Fibroblast of skin of right biceps (primary cell): ENCODE measurements at regions not wholly inside any gene's neighbourhood (a gene's known extent, or its start where the extent isn't known, plus 50 kb on each side); places are given as distances from the start of the nearest gene placed in this dataset.

Experiments used
- DNase-seq: peaks from one replicate; pipeline ENCODE4 v3.0.0-alpha.2; 2013

DNA sequence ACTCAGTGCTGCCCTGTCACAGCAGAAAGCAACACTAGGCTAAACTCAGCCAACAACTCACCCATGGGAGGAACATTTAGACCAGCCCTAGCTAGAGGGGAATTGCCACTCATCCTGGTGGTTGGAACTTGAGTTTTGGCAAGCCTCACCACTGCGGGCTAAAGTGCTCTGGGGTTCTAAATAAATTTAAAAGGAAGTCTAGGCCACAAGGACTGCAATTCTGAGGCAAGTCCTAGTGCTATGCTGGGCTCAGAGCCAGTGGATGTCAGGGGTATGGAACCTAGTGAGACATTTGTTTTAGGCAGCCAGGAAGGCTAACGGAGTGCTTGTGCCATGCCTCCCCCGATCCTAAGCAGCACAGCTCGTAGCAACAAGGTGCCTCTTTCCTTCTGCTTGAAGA lies 78.0 kb downstream of the RGS13 start:
- DNase-seq, result no peak

GRCh38 chr1:192724670-192725069 lies 84.2 kb upstream of the RGS2 start:
- DNase-seq, result peak; percentile 88

- no peak for DNase-seq
These were observed 81.9 kb upstream of the RGS2 start for GRCh38 chr1:192726820-192727504.

- DNase-seq, result no peak
These were observed 79.3 kb upstream of the RGS2 start for GRCh38 chr1:192729500-192729899.

DNA sequence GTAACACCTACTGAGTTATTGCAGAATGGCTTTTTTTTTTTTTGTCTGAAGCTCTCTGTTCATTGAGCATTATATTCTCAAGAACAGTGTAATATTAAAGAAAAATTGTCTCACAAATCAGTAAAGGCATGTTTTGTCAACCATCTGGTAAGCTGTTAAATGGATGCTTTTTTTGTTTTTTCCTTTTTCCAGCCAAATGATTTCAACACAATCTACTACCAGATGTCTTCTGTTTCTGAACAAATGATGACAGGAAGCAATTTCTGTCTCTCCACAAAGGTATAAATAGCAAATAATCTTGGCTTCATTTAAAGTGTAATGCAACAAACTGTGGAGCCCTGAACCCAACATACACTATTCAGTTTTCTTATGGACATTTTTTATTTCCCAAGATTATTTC lies 78.6 kb upstream of the RGS2 start:
- DNase-seq, result no peak

- DNase-seq, result no peak
These were observed 76.1 kb upstream of the RGS2 start for GRCh38 chr1:192732787-192733186.

DNA sequence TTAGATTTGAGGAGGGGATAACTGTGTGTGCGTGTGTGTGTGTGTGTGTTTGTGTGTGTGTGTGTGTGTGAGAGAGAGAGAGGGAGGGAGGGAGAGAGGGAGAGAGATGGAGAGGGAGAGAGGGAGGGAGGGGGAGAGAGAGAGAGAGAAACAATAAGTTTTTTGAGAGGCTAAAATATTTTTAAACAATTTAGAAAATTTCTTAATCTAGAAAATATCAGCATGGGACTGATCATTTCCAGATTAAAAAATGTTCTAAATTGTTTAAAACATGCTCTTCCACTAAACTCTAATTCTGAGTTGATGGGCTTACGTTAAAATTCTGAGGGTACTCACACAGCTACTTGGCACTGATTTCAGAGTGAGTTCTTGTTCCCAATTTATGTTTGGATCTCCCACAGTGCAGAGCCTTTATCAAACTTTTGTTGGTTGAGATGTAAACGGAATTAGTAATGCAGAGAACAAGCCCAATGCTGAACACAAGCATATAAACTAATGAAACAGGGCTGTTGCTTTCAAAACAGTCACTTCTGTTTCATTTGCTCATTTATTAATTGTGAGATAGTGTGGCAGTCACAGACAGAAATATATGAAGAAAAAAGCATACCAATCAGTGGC lies 73.4 kb upstream of the RGS2 start:
- no peak for DNase-seq

GRCh38 chr1:192737306-192737705 lies 71.5 kb upstream of the RGS2 start:
- no peak for DNase-seq

- no peak for DNase-seq
These were observed 69.2 kb upstream of the RGS2 start for GRCh38 chr1:192739476-192740184.

GRCh38 chr1:192740214-192740613 lies 68.6 kb upstream of the RGS2 start:
- DNase-seq, result no peak

DNA sequence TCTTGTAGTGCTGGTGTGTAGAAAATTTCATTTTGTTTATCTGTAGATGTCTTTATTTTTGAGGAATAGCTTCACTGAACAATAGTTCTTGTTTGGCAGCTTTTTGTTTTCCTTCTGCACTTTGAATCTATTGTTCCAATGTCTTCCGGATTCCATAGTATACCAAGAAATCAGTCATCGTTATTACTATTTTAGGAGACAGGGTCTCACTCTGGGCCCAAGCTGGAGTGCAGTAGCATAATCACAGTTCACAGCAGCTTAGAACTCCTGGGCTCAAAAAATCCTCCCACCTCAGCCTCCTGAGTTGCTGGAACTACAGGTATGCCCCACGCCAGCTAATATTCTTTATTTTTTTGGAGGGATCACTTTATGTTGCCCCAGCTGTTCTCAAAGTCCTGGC lies 67.7 kb upstream of the RGS2 start:
- no peak for DNase-seq

- DNase-seq, result peak; percentile 76
These were observed 61.5 kb upstream of the RGS2 start for GRCh38 chr1:192747301-192747700.

GRCh38 chr1:192747943-192748342 lies 60.9 kb upstream of the RGS2 start:
- peak; percentile 48 for DNase-seq

- no peak for DNase-seq
These were observed 59.5 kb upstream of the RGS2 start for GRCh38 chr1:192749349-192749748.

DNA sequence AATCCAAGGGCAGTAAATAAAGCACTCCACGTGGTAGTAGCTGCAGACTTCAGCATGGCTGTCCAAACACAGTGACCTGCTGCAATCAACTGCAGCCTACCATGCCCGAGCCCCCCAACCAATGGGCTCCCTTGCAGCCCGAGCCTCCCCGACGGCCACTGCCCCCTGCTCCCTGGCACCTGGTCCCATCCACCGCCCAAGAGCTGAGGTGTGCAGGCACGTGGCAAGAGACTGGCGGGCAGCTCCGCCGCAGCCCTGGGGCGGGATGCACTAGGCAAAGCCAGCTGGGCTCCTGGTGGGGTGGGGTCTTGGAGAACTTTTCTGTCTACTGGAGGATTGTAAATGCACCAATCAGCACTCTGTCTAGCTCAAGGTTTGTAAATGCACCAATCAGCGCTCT lies 57.6 kb upstream of the RGS2 start:
- no peak for DNase-seq

GRCh38 chr1:192756314-192756713 lies 52.5 kb upstream of the RGS2 start:
- DNase-seq, result no peak

GRCh38 chr1:192756847-192757246 lies 52.0 kb upstream of the RGS2 start:
- DNase-seq, result no peak

- DNase-seq, result no peak
These were observed 50.3 kb upstream of the RGS2 start for GRCh38 chr1:192758492-192758891.
